H1 (cell line): ENCODE measurements at regions not wholly inside any gene's neighbourhood (a gene's known extent, or its start where the extent isn't known, plus 50 kb on each side); places are given as distances from the start of the nearest gene placed in this dataset.

Source experiments
- CTCF ChIA-PET: fragments of 300-600 bp; sonication (Branson Sonifier 250); formaldehyde crosslinking; loops from one replicate; lab custom pipeline; 2021; ENCODE audit not compliant: partially characterized antibody; lab: Charles Lee
- POLR2A ChIA-PET: fragments of 300-600 bp; sonication (Branson Sonifier 250); formaldehyde crosslinking; loops from one replicate; lab custom pipeline; 2021; ENCODE audit warnings: inconsistent platforms; ENCODE audit not compliant: partially characterized antibody; lab: Charles Lee
- DNase-seq, 2 experiments: peaks; one replicate each; pipeline versions ENCODE4 v3.0.0 to v3.0.0-alpha.2; 2010 to 2022; ENCODE audit warnings: low spot score in 2 of 2, low read depth in 1 of 2, mixed read lengths in 1 of 2
- FAIRE-seq: peaks from 2 replicates; lab custom pipeline; 2011; peaks lifted over from hg19 to GRCh38; lab: Jason Lieb, UNC
- H2AFZ ChIP-seq: 2 replicates; pipeline ENCODE4 v1.8.1; 2012; ENCODE audit warnings: low read length, inconsistent platforms
- H2AK5ac ChIP-seq: 2 replicates; pipeline ENCODE4 v1.6.1; 2013; ENCODE audit warnings: low read depth, low read length
- H2BK120ac ChIP-seq: replicated peaks from 2 replicates; pipeline ENCODE3; 2013; ENCODE audit warnings: low read depth, low read length, inconsistent platforms
- H2BK12ac ChIP-seq: 2 replicates; pipeline ENCODE4 v1.6.1; 2013; ENCODE audit warnings: low read depth, low read length
- H2BK15ac ChIP-seq: 2 replicates; pipeline ENCODE4 v1.6.1; 2013; ENCODE audit warnings: low read length
- H2BK20ac ChIP-seq: 2 replicates; pipeline ENCODE4 v1.6.1; 2013; ENCODE audit warnings: low read length
- H2BK5ac ChIP-seq: 2 replicates; pipeline ENCODE4 v1.6.1; 2013; ENCODE audit warnings: low read depth, low read length
- H3K14ac ChIP-seq: 2 replicates; pipeline ENCODE4 v1.6.1; 2013; ENCODE audit warnings: inconsistent platforms; ENCODE audit not compliant: insufficient read length
- H3K18ac ChIP-seq: 2 replicates; pipeline ENCODE4 v1.6.1; 2013; ENCODE audit warnings: low read length; ENCODE audit errors: extremely low read depth
- H3K23ac ChIP-seq: 2 replicates; pipeline ENCODE4 v1.6.1; 2013; ENCODE audit warnings: inconsistent platforms; ENCODE audit not compliant: insufficient read length
- H3K23me2 ChIP-seq: 2 replicates; pipeline ENCODE4 v1.6.1; 2013; ENCODE audit warnings: low read depth, low read length
- H3K27ac ChIP-seq: 2 replicates; pipeline ENCODE4 v1.6.1; 2011; ENCODE audit warnings: low read depth, low read length, inconsistent platforms
- H3K27me3 ChIP-seq, 4 experiments: replicated peaks in 1 of 4; 1 replicate in 1 of 4; 2 replicates in 3 of 4; pipeline versions ENCODE4 v1.6.1 to v1.8.1; 2011 to 2013; ENCODE audit warnings: low read length in 3 of 4, mild to moderate bottlenecking in 3 of 4, inconsistent platforms in 2 of 4, mixed read lengths in 2 of 4, moderate library complexity in 1 of 4; ENCODE audit not compliant: control insufficient read depth in 3 of 4, insufficient read depth in 3 of 4; ENCODE audit errors: extremely low read depth in 1 of 4
- H3K36me3 ChIP-seq, 4 experiments: 2 replicates each; pipeline versions ENCODE4 v1.6.1 to v1.8.1; 2011 to 2013; ENCODE audit warnings: mild to moderate bottlenecking in 4 of 4, low read length in 3 of 4, moderate library complexity in 2 of 4, control low read depth in 1 of 4, inconsistent platforms in 1 of 4; ENCODE audit not compliant: insufficient read depth in 4 of 4, control insufficient read depth in 2 of 4
- H3K4ac ChIP-seq: replicated peaks from 2 replicates; pipeline ENCODE3; 2013; ENCODE audit warnings: low read length, low read depth, mixed read lengths, inconsistent platforms; ENCODE audit not compliant: insufficient read length
- H3K4me1 ChIP-seq, 4 experiments: replicated peaks in 1 of 4; 1 replicate in 1 of 4; 2 replicates in 3 of 4; pipeline versions ENCODE4 v1.6.1 to v1.8.1; 2011 to 2013; ENCODE audit warnings: low read length in 3 of 4, inconsistent platforms in 2 of 4, mixed read lengths in 1 of 4; ENCODE audit not compliant: insufficient read depth in 4 of 4, control insufficient read depth in 3 of 4
- H3K4me2 ChIP-seq, 2 experiments: 2 replicates each; pipeline versions ENCODE4 v1.6.1 to v1.8.1; 2011 to 2013; ENCODE audit warnings: low read depth in 2 of 2, low read length in 2 of 2, control low read depth in 1 of 2, inconsistent platforms in 1 of 2, mild to moderate bottlenecking in 1 of 2; ENCODE audit not compliant: insufficient read depth in 1 of 2
- H3K4me3 ChIP-seq, 4 experiments: fragments of 200-600, 300-600 bp in 1 of 4; sonication (generic), shearing (Covaris generic), sonication (Bioruptor Twin) in 1 of 4; 2 replicates each; pipeline versions ENCODE4 v1.5.1 to v1.8.1; 2011 to 2016; ENCODE audit warnings: low read length in 4 of 4, low read depth in 3 of 4, control low read depth in 2 of 4, inconsistent platforms in 2 of 4, mild to moderate bottlenecking in 2 of 4, mixed read lengths in 1 of 4, moderate library complexity in 1 of 4; ENCODE audit not compliant: insufficient read depth in 2 of 4; ENCODE audit errors: extremely low read depth in 1 of 4
- H3K56ac ChIP-seq: replicated peaks from 2 replicates; pipeline ENCODE3; 2013; ENCODE audit warnings: low read depth, mild to moderate bottlenecking, mixed read lengths, low read length, inconsistent platforms; ENCODE audit not compliant: insufficient read length
- H3K79me1 ChIP-seq: 2 replicates; pipeline ENCODE4 v1.6.1; 2013; ENCODE audit warnings: low read depth, low read length, control low read depth
- H3K79me2 ChIP-seq, 2 experiments: 2 replicates each; pipeline versions ENCODE4 v1.6.1 to v1.8.1; 2012 to 2013; ENCODE audit warnings: low read length in 2 of 2, mild to moderate bottlenecking in 2 of 2, inconsistent platforms in 1 of 2; ENCODE audit not compliant: insufficient read depth in 2 of 2, control insufficient read depth in 1 of 2
- H3K9ac ChIP-seq, 4 experiments: replicated peaks in 1 of 4; 1 replicate in 1 of 4; 2 replicates in 3 of 4; pipeline versions ENCODE4 v1.6.1 to v1.8.1; 2011 to 2013; ENCODE audit warnings: low read depth in 3 of 4, low read length in 3 of 4, control low read depth in 2 of 4, mild to moderate bottlenecking in 2 of 4, moderate library complexity in 2 of 4, inconsistent platforms in 1 of 4; ENCODE audit errors: extremely low read depth in 1 of 4
- H3K9me3 ChIP-seq, 2 experiments: 2 replicates each; pipeline versions ENCODE4 v1.6.1 to v1.8.1; 2012 to 2013; ENCODE audit warnings: mild to moderate bottlenecking in 2 of 2, moderate library complexity in 2 of 2, control low read depth in 1 of 2, inconsistent platforms in 1 of 2, low read depth in 1 of 2, low read length in 1 of 2, mixed read lengths in 1 of 2; ENCODE audit not compliant: insufficient read depth in 2 of 2
- H4K20me1 ChIP-seq, 2 experiments: replicated peaks in 1 of 2; 2 replicates each; pipeline versions ENCODE3 to v1.8.1; 2011 to 2013; ENCODE audit warnings: inconsistent platforms in 2 of 2, low read length in 2 of 2, mild to moderate bottlenecking in 1 of 2; ENCODE audit not compliant: insufficient read depth in 2 of 2, control insufficient read depth in 1 of 2
- H4K5ac ChIP-seq: 2 replicates; pipeline ENCODE4 v1.6.1; 2013; ENCODE audit warnings: low read length, low read depth, mixed read lengths, inconsistent platforms; ENCODE audit not compliant: insufficient read length
- H4K8ac ChIP-seq: 2 replicates; pipeline ENCODE4 v1.8.0; 2013; ENCODE audit warnings: mild to moderate bottlenecking, moderate library complexity, low read length, inconsistent platforms; ENCODE audit not compliant: insufficient read depth; ENCODE audit errors: extremely low read depth
- H4K91ac ChIP-seq: replicated peaks from 2 replicates; pipeline ENCODE3; 2013; ENCODE audit warnings: low read length, mixed read lengths, inconsistent platforms; ENCODE audit not compliant: insufficient read length
- EZH2 ChIP-seq: fragments of 200-600 bp; sonication (generic); IDR thresholded peaks from 2 replicates; pipeline ENCODE4 v1.7.1; 2012; ENCODE audit warnings: low read depth, mild to moderate bottlenecking, moderate library complexity, low read length, inconsistent platforms; ENCODE audit not compliant: severe bottlenecking
- HDAC6 ChIP-seq: IDR thresholded peaks from one replicate; pipeline ENCODE4 v1.7.1; 2012; ENCODE audit warnings: low read depth, mild to moderate bottlenecking, inconsistent platforms, low read length, moderate library complexity
- WGBS, 2 experiments: shearing (Covaris generic) in 1 of 2; methylation state at CpG; one replicate each; pipeline versions ENCODE4 v1.1.6 to v1.1.7; 2013 to 2015; ENCODE audit warnings: low lambda C conversion rate in 2 of 2, mixed read lengths in 2 of 2, inconsistent platforms in 1 of 2, low coverage in 1 of 2, missing lambda C conversion rate in 1 of 2; ENCODE audit not compliant: insufficient replicate concordance in 2 of 2, insufficient coverage in 1 of 2, insufficient read length in 1 of 2; ENCODE audit errors: extremely low coverage in 1 of 2, missing lambda C conversion rate in 1 of 2; 5-methylcytosine and 5-hydroxymethylcytosine counted together

GRCh38 chrX:11996810-11997209, 141.5 kb upstream of the FRMPD4 start:
- no peaks in the 10 kb centered on the region for H4K20me1 ChIP-seq
- ChIA-PET POLR2A (no interaction called here), CTCF (no interaction called here)
- no peak overlapping the region for H2AK5ac ChIP-seq
- H3K4ac ChIP-seq = no peak overlapping the region
- no peak overlapping the region for H3K4me3 ChIP-seq
- no peaks in the 10 kb centered on the region for H3K27me3 ChIP-seq
- no peaks in the 10 kb centered on the region for H3K36me3 ChIP-seq
- no peak overlapping the region for H3K23ac ChIP-seq
- DNase-seq (no peak), FAIRE-seq (no peak)
- H3K27ac ChIP-seq = no peak overlapping the region
- no peak overlapping the region for H4K5ac ChIP-seq
- no peak overlapping the region for H3K9ac ChIP-seq
- no peaks in the 10 kb centered on the region for H3K79me2 ChIP-seq
- no peak overlapping the region for H2BK120ac ChIP-seq
- no peak overlapping the region for H3K4me2 ChIP-seq
- whole genome bisulfite sequencing, 2 experiments = 100% methylated on average over 2 of the region's 2 CpGs; no CpG with 5 or more reads in 1 of the 2 experiments
- H3K18ac ChIP-seq = no peak overlapping the region
- H4K91ac ChIP-seq = no peak overlapping the region
- no peak overlapping the region for H3K14ac ChIP-seq
- H2BK15ac ChIP-seq = no peak overlapping the region
- no peaks in the 10 kb centered on the region for H3K9me3 ChIP-seq
- H2BK20ac ChIP-seq = no peak overlapping the region
- no peaks in the 10 kb centered on the region for H3K23me2 ChIP-seq
- no peak overlapping the region for H3K56ac ChIP-seq
- H2BK5ac ChIP-seq = no peak overlapping the region
- no peak overlapping the region for H4K8ac ChIP-seq
- H3K4me1 ChIP-seq = no peaks in the 10 kb centered on the region
- H3K79me1 ChIP-seq = no peaks in the 10 kb centered on the region
- H2AFZ ChIP-seq = no peak overlapping the region
- no peak overlapping the region for H2BK12ac ChIP-seq
- no peak for TF ChIP-seq EZH2
- TF ChIP-seq HDAC6 = no peak
